A549 (cell line): ENCODE measurements at regions not wholly inside any gene's neighbourhood (a gene's known extent, or its start where the extent isn't known, plus 50 kb on each side); places are given as distances from the start of the nearest gene placed in this dataset.

Experiments
- BHLHE40 ChIP-seq: IDR thresholded peaks from 2 replicates; pipeline ENCODE4 v1.6.1; 2012; ENCODE audit warnings: low read depth, low read length, inconsistent platforms
- CHD2 ChIP-seq: fragments of 150-350 bp; IDR thresholded peaks from 2 replicates; pipeline ENCODE4 v1.6.1; 2014; ENCODE audit warnings: low read length; ENCODE audit not compliant: partially characterized antibody
- CHD4 ChIP-seq: fragments of 200-600 bp; sonication (generic); IDR thresholded peaks from 2 replicates; pipeline ENCODE4 v1.6.1; 2016; ENCODE audit warnings: antibody characterized with exemption, mild to moderate bottlenecking, borderline replicate concordance
- CTCF ChIP-seq: fragments of >200 bp; sonication (Bioruptor Twin); formaldehyde crosslinking; IDR thresholded peaks from 3 replicates; pipeline ENCODE4 v1.5.1; 2016
- ELK1 ChIP-seq: fragments of 150-350 bp; IDR thresholded peaks from 2 replicates; pipeline ENCODE4 v1.6.1; 2014; ENCODE audit warnings: low read depth, mild to moderate bottlenecking, low read length
- ESRRA ChIP-seq: fragments of 150-350 bp; IDR thresholded peaks from 2 replicates; pipeline ENCODE4 v1.6.1; 2014; ENCODE audit warnings: mild to moderate bottlenecking, low read length, borderline replicate concordance
- GATA3 ChIP-seq: IDR thresholded peaks from 2 replicates; pipeline ENCODE4 v1.6.1; 2012; ENCODE audit warnings: borderline replicate concordance
- MAFK ChIP-seq: fragments of 450-650 bp; IDR thresholded peaks from 2 replicates; pipeline ENCODE4 v1.6.1; 2014; ENCODE audit not compliant: partially characterized antibody
- MAX ChIP-seq: IDR thresholded peaks from 2 replicates; pipeline ENCODE4 v1.6.1; 2012
- POLR2A ChIP-seq: IDR thresholded peaks from 2 replicates; pipeline ENCODE4 v1.6.1; 2012; ENCODE audit warnings: mild to moderate bottlenecking, low read length
- RAD21 ChIP-seq, 2 experiments: fragments of >200 bp in 1 of 2; sonication (Bioruptor Twin) in 1 of 2; formaldehyde crosslinking in 1 of 2; IDR thresholded peaks in 1 of 2; conservative IDR thresholded peaks in 1 of 2; 2 replicates in 1 of 2; 3 replicates in 1 of 2; pipeline ENCODE4 v1.6.1; 2012 to 2018; ENCODE audit warnings: inconsistent platforms in 1 of 2
- REST ChIP-seq: fragments of 200-600 bp; sonication (generic); IDR thresholded peaks from 2 replicates; pipeline ENCODE4 v1.6.1; 2016; ENCODE audit warnings: antibody characterized with exemption, mild to moderate bottlenecking, moderate library complexity
- RFX5 ChIP-seq: fragments of 450-650 bp; IDR thresholded peaks from 2 replicates; pipeline ENCODE4 v1.7.1; 2014; ENCODE audit warnings: antibody characterized with exemption, mild to moderate bottlenecking, moderate library complexity
- TP53 ChIP-seq: fragments of 250-450 bp; sonication (Bioruptor Pico); IDR thresholded peaks from 2 replicates; pipeline ENCODE4 v1.5.0; 2021; ENCODE audit warnings: mild to moderate bottlenecking, moderate library complexity

GRCh38 chr16:64687786-64688185 lies 434.1 kb downstream of the CDH11 start:
- no peak for TF ChIP-seq TP53 (CRISPR knock-in tag)
- no peak for TF ChIP-seq CTCF
- TF ChIP-seq POLR2A, result no peak
- TF ChIP-seq CHD2, result no peak
- TF ChIP-seq MAFK, result no peak
- no peak for TF ChIP-seq CHD4
- no peak for TF ChIP-seq MAX
- TF ChIP-seq REST, result no peak
- no peak for TF ChIP-seq ESRRA
- no peak for TF ChIP-seq BHLHE40
- TF ChIP-seq ELK1, result no peak
- TF ChIP-seq GATA3, result no peak
- TF ChIP-seq RFX5, result no peak
- no peak for TF ChIP-seq RAD21 (conservative IDR thresholded peaks at IDR 0.05 in 1 of 2, IDR thresholded peaks at IDR 0.05 in 1 of 2)
